Keratinocyte (primary cell): ENCODE measurements at regions not wholly inside any gene's neighbourhood (a gene's known extent, or its start where the extent isn't known, plus 50 kb on each side); places are given as distances from the start of the nearest gene placed in this dataset.

Experiments used
- DNase-seq: peaks from one replicate; pipeline ENCODE4 v3.0.0-alpha.2; 2011; ENCODE audit warnings: low read depth, missing footprints, low spot score
- FAIRE-seq: peaks from 2 replicates; lab custom pipeline; 2011; peaks lifted over from hg19 to GRCh38; lab: Jason Lieb, UNC
- H2AFZ ChIP-seq: 2 replicates; pipeline ENCODE4 v1.6.0; 2012; ENCODE audit warnings: low read length, control low read depth, inconsistent platforms; ENCODE audit not compliant: control insufficient read depth
- H3K27ac ChIP-seq: 2 replicates; pipeline ENCODE4 v1.5.1; 2011; ENCODE audit warnings: low read length; ENCODE audit not compliant: control insufficient read depth, insufficient read depth
- H3K27me3 ChIP-seq: 3 replicates; pipeline ENCODE4 v1.6.0; 2011; ENCODE audit warnings: low read length; ENCODE audit not compliant: control insufficient read depth, insufficient read depth; ENCODE audit errors: extremely low read depth
- H3K36me3 ChIP-seq, 2 experiments: 2 replicates in 1 of 2; 3 replicates in 1 of 2; pipeline ENCODE4 v1.5.1; 2011; ENCODE audit warnings: low read length in 2 of 2, mild to moderate bottlenecking in 1 of 2; ENCODE audit not compliant: control insufficient read depth in 2 of 2, insufficient read depth in 2 of 2; ENCODE audit errors: extremely low read depth in 1 of 2
- H3K4me1 ChIP-seq: 3 replicates; pipeline ENCODE4 v1.5.1; 2011; ENCODE audit warnings: low read length; ENCODE audit not compliant: control insufficient read depth, insufficient read depth; ENCODE audit errors: extremely low read depth
- H3K4me2 ChIP-seq: 3 replicates; pipeline ENCODE4 v1.6.0; 2011; ENCODE audit warnings: low read depth, low read length; ENCODE audit not compliant: control insufficient read depth, insufficient read depth; ENCODE audit errors: extremely low read depth
- H3K4me3 ChIP-seq, 3 experiments: fragments of 200-600 bp in 1 of 3; sonication (generic) in 1 of 3; 2 replicates in 2 of 3; 3 replicates in 1 of 3; pipeline ENCODE4 v1.5.1; 2011 to 2016; ENCODE audit warnings: low read length in 3 of 3, mild to moderate bottlenecking in 3 of 3, control low read depth in 2 of 3, inconsistent platforms in 1 of 3, low read depth in 1 of 3, mixed read lengths in 1 of 3, mixed run types in 1 of 3, moderate library complexity in 1 of 3; ENCODE audit not compliant: control insufficient read depth in 2 of 3, insufficient read depth in 2 of 3; ENCODE audit errors: extremely low read depth in 1 of 3
- H3K79me2 ChIP-seq: 2 replicates; pipeline ENCODE4 v1.6.0; 2012; ENCODE audit warnings: low read length; ENCODE audit not compliant: control insufficient read depth, insufficient read depth
- H3K9ac ChIP-seq: 3 replicates; pipeline ENCODE4 v1.6.0; 2011; ENCODE audit warnings: low read length; ENCODE audit not compliant: control insufficient read depth, insufficient read depth; ENCODE audit errors: extremely low read depth
- H3K9me1 ChIP-seq: 3 replicates; pipeline ENCODE4 v1.6.0; 2011; ENCODE audit warnings: low read length; ENCODE audit not compliant: control insufficient read depth, insufficient read depth; ENCODE audit errors: extremely low read depth
- H3K9me3 ChIP-seq: 2 replicates; pipeline ENCODE4 v1.5.1; 2012; ENCODE audit warnings: low read depth, low read length; ENCODE audit not compliant: control insufficient read depth
- H4K20me1 ChIP-seq: 3 replicates; pipeline ENCODE4 v1.6.0; 2011; ENCODE audit warnings: low read length; ENCODE audit not compliant: control insufficient read depth, insufficient read depth; ENCODE audit errors: extremely low read depth
- CTCF ChIP-seq, 3 experiments: IDR thresholded peaks in 1 of 3; conservative IDR thresholded peaks in 1 of 3; optimal IDR thresholded peaks in 1 of 3; 2 replicates in 2 of 3; 3 replicates in 1 of 3; pipeline versions ENCODE3 to v1.5.1; 2011; ENCODE audit warnings: low read length in 3 of 3, mild to moderate bottlenecking in 3 of 3, moderate library complexity in 2 of 3, control low read depth in 1 of 3, inconsistent platforms in 1 of 3; ENCODE audit not compliant: insufficient read depth in 2 of 3; ENCODE audit errors: extremely low read depth in 1 of 3
- EZH2 ChIP-seq: IDR thresholded peaks from one replicate; pipeline ENCODE4 v1.6.1; 2012; ENCODE audit warnings: inconsistent platforms, mild to moderate bottlenecking, low read length, moderate library complexity
- dilution Hi-C: fragments of 300-500 bp; cut with MboI; formaldehyde crosslinking; loops from one replicate; pipeline ENCODE4 v1.7.0; 2020; ENCODE audit warnings: low sequenced_read_pairs; ENCODE audit not compliant: extremely low pct_ligation_motif_present

DNA sequence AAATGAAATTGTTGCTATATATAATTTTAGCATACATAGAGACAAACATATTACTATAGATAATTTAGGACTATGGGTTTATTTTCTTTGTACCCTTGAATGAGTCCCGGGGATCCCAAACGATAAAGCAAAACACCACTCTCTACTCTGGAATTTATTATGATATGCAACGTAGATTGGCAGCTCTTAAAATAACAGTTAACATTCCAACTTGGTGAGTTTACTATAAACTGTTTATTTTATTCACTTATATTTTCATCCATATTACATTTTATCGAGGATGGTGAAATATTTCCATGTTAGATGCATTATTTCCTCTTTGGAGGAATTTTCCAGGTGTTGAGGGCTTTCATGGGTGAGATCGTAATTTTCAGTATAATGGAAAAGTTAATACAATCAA is 138.7 kb upstream of the DGKB start:
- no peaks in the 10 kb centered on the region for H3K27me3 ChIP-seq
- H3K4me1 ChIP-seq, result no peaks in the 10 kb centered on the region
- no peak for DNase-seq
- dilution Hi-C loops, result no loop called here
- H3K79me2 ChIP-seq, result no peaks in the 10 kb centered on the region
- H3K4me2 ChIP-seq, result no peak overlapping the region
- TF ChIP-seq EZH2, result no peak
- TF ChIP-seq CTCF (optimal IDR thresholded peaks at IDR 0.05 in 1 of 3, IDR thresholded peaks at IDR 0.05 in 1 of 3, conservative IDR thresholded peaks at IDR 0.05 in 1 of 3; ENCODE audit: extremely low read depth in 1 of 3, insufficient read depth in 2 of 3, low read length in 3 of 3), result no peak
- no peak for FAIRE-seq
- no peak overlapping the region for H3K27ac ChIP-seq
- no peaks in the 10 kb centered on the region for H3K9me3 ChIP-seq
- H2AFZ ChIP-seq, result no peak overlapping the region
- H3K9me1 ChIP-seq, result no peaks in the 10 kb centered on the region
- H3K36me3 ChIP-seq, result no peaks in the 10 kb centered on the region
- no peak overlapping the region for H3K9ac ChIP-seq
- H4K20me1 ChIP-seq, result no peaks in the 10 kb centered on the region
- no peak overlapping the region for H3K4me3 ChIP-seq

GRCh38 chr7:15035814-15036213 is 133.3 kb upstream of the DGKB start:
- Histone ChIP-seq H3K27ac (no peak overlapping the region), H3K27me3 (no peaks in the 10 kb centered on the region), H2AFZ (no peak overlapping the region), H3K4me3 (no peak overlapping the region), H3K4me2 (no peak overlapping the region), H4K20me1 (no peaks in the 10 kb centered on the region), H3K4me1 (no peaks in the 10 kb centered on the region), H3K9me3 (no peaks in the 10 kb centered on the region), H3K9me1 (no peaks in the 10 kb centered on the region), H3K36me3 (no peaks in the 10 kb centered on the region), H3K79me2 (no peaks in the 10 kb centered on the region), H3K9ac (no peak overlapping the region)
- FAIRE-seq (no peak), DNase-seq (no peak)
- TF ChIP-seq CTCF (optimal IDR thresholded peaks at IDR 0.05 in 1 of 3, IDR thresholded peaks at IDR 0.05 in 1 of 3, conservative IDR thresholded peaks at IDR 0.05 in 1 of 3; ENCODE audit: extremely low read depth in 1 of 3, insufficient read depth in 2 of 3, low read length in 3 of 3) (no peak), EZH2 (no peak)
- dilution Hi-C loops, result no loop called here
